H9 (cell line): ENCODE measurements at regions not wholly inside any gene's neighbourhood (a gene's known extent, or its start where the extent isn't known, plus 50 kb on each side); places are given as distances from the start of the nearest gene placed in this dataset.

ENCODE experiments used
- DNase-seq: peaks from one replicate; pipeline ENCODE4 v3.0.0-alpha.2; 2017
- H2AFZ ChIP-seq: one replicate; pipeline ENCODE4 v1.6.1; 2013; ENCODE audit warnings: mild to moderate bottlenecking, low read length, control low read depth, moderate library complexity
- H2AK5ac ChIP-seq: 2 replicates; pipeline ENCODE4 v1.6.1; 2013; ENCODE audit warnings: low read length, control low read depth, mixed read lengths; ENCODE audit not compliant: insufficient read length
- H2BK120ac ChIP-seq: one replicate; pipeline ENCODE4 v1.6.1; 2013; ENCODE audit warnings: low read depth, mild to moderate bottlenecking, low read length, control low read depth, inconsistent platforms; ENCODE audit not compliant: poor library complexity, severe bottlenecking
- H2BK12ac ChIP-seq: 2 replicates; pipeline ENCODE4 v1.6.1; 2013; ENCODE audit warnings: low read length, control low read depth, mixed read lengths, low read depth; ENCODE audit not compliant: insufficient read length
- H2BK15ac ChIP-seq: 2 replicates; pipeline ENCODE4 v1.6.1; 2013; ENCODE audit warnings: low read depth, low read length, control low read depth
- H2BK20ac ChIP-seq: one replicate; pipeline ENCODE4 v1.6.1; 2013; ENCODE audit warnings: low read depth, mild to moderate bottlenecking, low read length, control low read depth, inconsistent platforms; ENCODE audit not compliant: poor library complexity, severe bottlenecking
- H2BK5ac ChIP-seq: 2 replicates; pipeline ENCODE4 v1.6.1; 2013; ENCODE audit warnings: low read length, control low read depth, mixed read lengths; ENCODE audit not compliant: insufficient read length
- H3K14ac ChIP-seq: 2 replicates; pipeline ENCODE4 v1.6.1; 2013; ENCODE audit warnings: low read length, control low read depth; ENCODE audit not compliant: insufficient read depth
- H3K18ac ChIP-seq: 2 replicates; pipeline ENCODE4 v1.6.1; 2013; ENCODE audit warnings: low read depth, mild to moderate bottlenecking, mixed read lengths, low read length, control low read depth; ENCODE audit not compliant: insufficient read length
- H3K23ac ChIP-seq: 2 replicates; pipeline ENCODE4 v1.6.1; 2013; ENCODE audit warnings: low read length, control low read depth, mixed read lengths, low read depth; ENCODE audit not compliant: insufficient read length
- H3K23me2 ChIP-seq: 2 replicates; pipeline ENCODE4 v1.6.1; 2013; ENCODE audit warnings: low read depth, mild to moderate bottlenecking, mixed read lengths, low read length, control low read depth; ENCODE audit not compliant: insufficient read length, poor library complexity, severe bottlenecking
- H3K27ac ChIP-seq: 2 replicates; pipeline ENCODE4 v1.5.1; 2013; ENCODE audit warnings: low read length, control low read depth, mixed read lengths, low read depth; ENCODE audit not compliant: insufficient read length
- H3K27me3 ChIP-seq: 2 replicates; pipeline ENCODE4 v1.6.1; 2013; ENCODE audit warnings: low read length, control low read depth, inconsistent platforms; ENCODE audit not compliant: insufficient read depth
- H3K4ac ChIP-seq: 2 replicates; pipeline ENCODE4 v1.6.1; 2013; ENCODE audit warnings: low read depth, mild to moderate bottlenecking, control low read depth, inconsistent platforms, low read length, moderate library complexity
- H3K4me1 ChIP-seq: 2 replicates; pipeline ENCODE4 v1.6.1; 2013; ENCODE audit warnings: low read length, control low read depth, inconsistent platforms; ENCODE audit not compliant: insufficient read depth
- H3K4me2 ChIP-seq: 2 replicates; pipeline ENCODE4 v1.6.1; 2013; ENCODE audit warnings: low read length, control low read depth, mixed read lengths; ENCODE audit not compliant: insufficient read length, insufficient read depth
- H3K56ac ChIP-seq: 2 replicates; pipeline ENCODE4 v1.6.1; 2013; ENCODE audit warnings: low read depth, mild to moderate bottlenecking, mixed read lengths, low read length, control low read depth; ENCODE audit not compliant: insufficient read length
- H3K79me1 ChIP-seq: 2 replicates; pipeline ENCODE4 v1.6.1; 2013; ENCODE audit warnings: low read depth, mild to moderate bottlenecking, moderate library complexity, low read length, control low read depth, inconsistent platforms; ENCODE audit not compliant: insufficient read depth, poor library complexity, severe bottlenecking
- H3K79me2 ChIP-seq: 2 replicates; pipeline ENCODE4 v1.6.1; 2013; ENCODE audit warnings: low read length, control low read depth, inconsistent platforms; ENCODE audit not compliant: insufficient read depth
- H3K9ac ChIP-seq: 2 replicates; pipeline ENCODE4 v1.6.1; 2013; ENCODE audit warnings: low read length, control low read depth, mixed read lengths; ENCODE audit not compliant: insufficient read length; ENCODE audit errors: extremely low read depth
- H3K9me3 ChIP-seq: one replicate; pipeline ENCODE4 v1.6.1; 2013; ENCODE audit warnings: low read depth, low read length, inconsistent platforms; ENCODE audit not compliant: control insufficient read depth
- H3T11ph ChIP-seq: one replicate; pipeline ENCODE4 v1.6.1; 2013; ENCODE audit warnings: mild to moderate bottlenecking, low read length, control low read depth, inconsistent platforms
- H4K20me1 ChIP-seq: one replicate; pipeline ENCODE4 v1.6.1; 2013; ENCODE audit not compliant: control insufficient read depth, insufficient read length, insufficient read depth
- H4K5ac ChIP-seq: 2 replicates; pipeline ENCODE4 v1.6.1; 2013; ENCODE audit warnings: low read depth, mild to moderate bottlenecking, mixed read lengths, low read length, control low read depth; ENCODE audit not compliant: insufficient read length
- H4K8ac ChIP-seq: replicated peaks from 2 replicates; pipeline ENCODE4 v1.6.1; 2013; ENCODE audit warnings: low read length, control low read depth, mixed read lengths, low read depth; ENCODE audit not compliant: insufficient read length
- H4K91ac ChIP-seq: 2 replicates; pipeline ENCODE4 v1.6.1; 2013; ENCODE audit warnings: low read depth, mild to moderate bottlenecking, moderate library complexity, mixed read lengths, low read length, control low read depth; ENCODE audit not compliant: insufficient read length
- H3K27ac Mint-ChIP-seq, 3 experiments: 2 replicates in 2 of 3; 3 replicates in 1 of 3; pipeline ENCODE4 v1.8.0; 2020 to 2021; ENCODE audit warnings: mixed read lengths in 3 of 3, mild to moderate bottlenecking in 1 of 3, moderate library complexity in 1 of 3
- H3K27me3 Mint-ChIP-seq: 2 replicates; pipeline ENCODE4 v1.8.0; 2021; ENCODE audit warnings: low read depth, mild to moderate bottlenecking, moderate library complexity, mixed read lengths
- H3K36me3 Mint-ChIP-seq, 3 experiments: 2 replicates in 2 of 3; 3 replicates in 1 of 3; pipeline ENCODE4 v1.8.0; 2020 to 2021; ENCODE audit warnings: low read depth in 3 of 3, mixed read lengths in 3 of 3; ENCODE audit not compliant: insufficient read depth in 1 of 3
- H3K4me1 Mint-ChIP-seq, 2 experiments: 2 replicates each; pipeline ENCODE4 v1.8.0; 2020; ENCODE audit warnings: mixed read lengths in 2 of 2
- H3K4me3 Mint-ChIP-seq, 2 experiments: 2 replicates in 1 of 2; 3 replicates in 1 of 2; pipeline ENCODE4 v1.8.0; 2020 to 2021; ENCODE audit warnings: mild to moderate bottlenecking in 2 of 2, mixed read lengths in 2 of 2, moderate library complexity in 1 of 2
- H3K9me3 Mint-ChIP-seq, 2 experiments: 2 replicates in 1 of 2; 3 replicates in 1 of 2; pipeline ENCODE4 v1.8.0; 2020; ENCODE audit warnings: mild to moderate bottlenecking in 2 of 2, mixed read lengths in 2 of 2, moderate library complexity in 1 of 2
- CTCF ChIP-seq: fragments of 200-600 bp; sonication (generic); conservative IDR thresholded peaks from 3 replicates; pipeline ENCODE4 v1.8.0; 2021; ENCODE audit warnings: antibody characterized with exemption, mild to moderate bottlenecking
- WGBS: extraction: QIAGEN DNeasy Blood & Tissue Kit; methylation state at CpG from one replicate; pipeline ENCODE4 v1.1.7; 2013; ENCODE audit warnings: missing lambda C conversion rate, low lambda C conversion rate, mixed read lengths; ENCODE audit not compliant: insufficient read length; ENCODE audit errors: extremely low coverage; 5-methylcytosine and 5-hydroxymethylcytosine counted together

- Mint-ChIP-seq H3K36me3 (no peaks in the 10 kb centered on the region), H3K4me1 (no peaks in the 10 kb centered on the region), H3K27ac (no peak overlapping the region), H3K4me3 (no peak overlapping the region), H3K27me3 (no peaks in the 10 kb centered on the region), H3K9me3 (no peaks in the 10 kb centered on the region; a peak in 1 of 5 replicates)
- no peak overlapping the region for H2AFZ ChIP-seq
- no peaks in the 10 kb centered on the region for H3K79me2 ChIP-seq
- no peak overlapping the region for H3K18ac ChIP-seq
- H2BK15ac ChIP-seq = no peak overlapping the region
- H3K9me3 ChIP-seq = no peaks in the 10 kb centered on the region
- no peak for TF ChIP-seq CTCF
- no peak overlapping the region for H4K8ac ChIP-seq
- H2AK5ac ChIP-seq = no peak overlapping the region
- H2BK20ac ChIP-seq = no peak overlapping the region
- no peak overlapping the region for H2BK12ac ChIP-seq
- no peaks in the 10 kb centered on the region for H3K27me3 ChIP-seq
- no peak overlapping the region for H3T11ph ChIP-seq
- H3K23me2 ChIP-seq = no peaks in the 10 kb centered on the region
- H4K20me1 ChIP-seq = no peaks in the 10 kb centered on the region
- no CpG with 5 or more reads among the region's 7 CpGs for WGBS
- H3K4me1 ChIP-seq = no peaks in the 10 kb centered on the region
- no peaks in the 10 kb centered on the region for H3K79me1 ChIP-seq
- H3K4ac ChIP-seq = no peak overlapping the region
- H3K4me2 ChIP-seq = no peak overlapping the region
- H3K56ac ChIP-seq = no peak overlapping the region
- H3K9ac ChIP-seq = no peak overlapping the region
- no peak overlapping the region for H2BK120ac ChIP-seq
- no peak overlapping the region for H2BK5ac ChIP-seq
- no peak overlapping the region for H3K23ac ChIP-seq
- H3K27ac ChIP-seq = no peak overlapping the region
- H4K91ac ChIP-seq = no peak overlapping the region
- DNase-seq = no peak
- no peak overlapping the region for H4K5ac ChIP-seq
- no peak overlapping the region for H3K14ac ChIP-seq
Observed at GRCh38 chr15:87687523-87687870, 569.0 kb downstream of the NTRK3 start.
